ENCODE measurements at regions not wholly inside any gene's neighbourhood (a gene's known extent, or its start where the extent isn't known, plus 50 kb on each side); places are given as distances from the start of the nearest gene placed in this dataset.

DNA sequence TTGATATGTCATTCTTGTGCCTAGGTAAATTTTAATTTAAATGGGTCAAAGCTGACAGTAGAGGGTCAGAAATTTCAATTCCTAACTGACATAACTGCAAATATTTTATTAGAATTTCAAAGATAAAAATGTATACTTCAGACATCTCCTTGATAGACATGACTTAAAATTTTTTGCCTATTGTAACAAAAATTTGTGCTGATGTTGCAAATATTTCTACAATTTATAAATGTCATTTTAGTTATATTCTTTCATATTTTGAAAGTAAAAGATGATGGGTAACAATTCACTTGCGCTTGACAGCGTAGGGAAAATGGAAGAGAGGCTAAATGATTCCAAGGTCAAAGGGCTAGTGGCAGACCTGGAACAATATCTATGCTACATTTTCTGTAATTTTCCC is 220.3 kb upstream of the ST8SIA4 start:
- TF ChIP-seq POLR2AphosphoS5 (IDR thresholded peaks at IDR 0.05; ENCODE audit: low read depth, low read length) (no peak), USF1 (IDR thresholded peaks at IDR 0.05; ENCODE audit: borderline replicate concordance, low read depth) (no peak), FOSL2 (IDR thresholded peaks at IDR 0.05; ENCODE audit: borderline replicate concordance, low read depth) (no peak), EP300 (IDR thresholded peaks at IDR 0.05; ENCODE audit: borderline replicate concordance in 1 of 2, low read depth in 1 of 2, low read length in 1 of 2) (no peak), CTCF (IDR thresholded peaks at IDR 0.05) (no peak), SMC3 (IDR thresholded peaks at IDR 0.05; ENCODE audit: low read depth, low read length) (no peak), CHD2 (IDR thresholded peaks at IDR 0.05; ENCODE audit: low read length, partially characterized antibody) (no peak), NFIC (IDR thresholded peaks at IDR 0.05; ENCODE audit: borderline replicate concordance) (no peak), RCOR1 (IDR thresholded peaks at IDR 0.05; ENCODE audit: low read length) (no peak), MAX (IDR thresholded peaks at IDR 0.05; ENCODE audit: low read depth) (no peak)
- TF ChIP-seq, protein P1, sequence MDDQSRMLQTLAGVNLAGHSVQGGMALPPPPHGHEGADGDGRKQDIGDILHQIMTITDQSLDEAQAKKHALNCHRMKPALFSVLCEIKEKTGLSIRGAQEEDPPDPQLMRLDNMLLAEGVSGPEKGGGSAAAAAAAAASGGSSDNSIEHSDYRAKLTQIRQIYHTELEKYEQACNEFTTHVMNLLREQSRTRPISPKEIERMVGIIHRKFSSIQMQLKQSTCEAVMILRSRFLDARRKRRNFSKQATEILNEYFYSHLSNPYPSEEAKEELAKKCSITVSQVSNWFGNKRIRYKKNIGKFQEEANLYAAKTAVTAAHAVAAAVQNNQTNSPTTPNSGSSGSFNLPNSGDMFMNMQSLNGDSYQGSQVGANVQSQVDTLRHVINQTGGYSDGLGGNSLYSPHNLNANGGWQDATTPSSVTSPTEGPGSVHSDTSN (IDR thresholded peaks at IDR 0.05) = no peak
- TF ChIP-seq, protein P2, sequence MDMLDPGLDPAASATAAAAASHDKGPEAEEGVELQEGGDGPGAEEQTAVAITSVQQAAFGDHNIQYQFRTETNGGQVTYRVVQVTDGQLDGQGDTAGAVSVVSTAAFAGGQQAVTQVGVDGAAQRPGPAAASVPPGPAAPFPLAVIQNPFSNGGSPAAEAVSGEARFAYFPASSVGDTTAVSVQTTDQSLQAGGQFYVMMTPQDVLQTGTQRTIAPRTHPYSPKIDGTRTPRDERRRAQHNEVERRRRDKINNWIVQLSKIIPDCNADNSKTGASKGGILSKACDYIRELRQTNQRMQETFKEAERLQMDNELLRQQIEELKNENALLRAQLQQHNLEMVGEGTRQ (IDR thresholded peaks at IDR 0.05; ENCODE audit: borderline replicate concordance, low read depth, low read length) = no peak
- TF ChIP-seq, protein P3, sequence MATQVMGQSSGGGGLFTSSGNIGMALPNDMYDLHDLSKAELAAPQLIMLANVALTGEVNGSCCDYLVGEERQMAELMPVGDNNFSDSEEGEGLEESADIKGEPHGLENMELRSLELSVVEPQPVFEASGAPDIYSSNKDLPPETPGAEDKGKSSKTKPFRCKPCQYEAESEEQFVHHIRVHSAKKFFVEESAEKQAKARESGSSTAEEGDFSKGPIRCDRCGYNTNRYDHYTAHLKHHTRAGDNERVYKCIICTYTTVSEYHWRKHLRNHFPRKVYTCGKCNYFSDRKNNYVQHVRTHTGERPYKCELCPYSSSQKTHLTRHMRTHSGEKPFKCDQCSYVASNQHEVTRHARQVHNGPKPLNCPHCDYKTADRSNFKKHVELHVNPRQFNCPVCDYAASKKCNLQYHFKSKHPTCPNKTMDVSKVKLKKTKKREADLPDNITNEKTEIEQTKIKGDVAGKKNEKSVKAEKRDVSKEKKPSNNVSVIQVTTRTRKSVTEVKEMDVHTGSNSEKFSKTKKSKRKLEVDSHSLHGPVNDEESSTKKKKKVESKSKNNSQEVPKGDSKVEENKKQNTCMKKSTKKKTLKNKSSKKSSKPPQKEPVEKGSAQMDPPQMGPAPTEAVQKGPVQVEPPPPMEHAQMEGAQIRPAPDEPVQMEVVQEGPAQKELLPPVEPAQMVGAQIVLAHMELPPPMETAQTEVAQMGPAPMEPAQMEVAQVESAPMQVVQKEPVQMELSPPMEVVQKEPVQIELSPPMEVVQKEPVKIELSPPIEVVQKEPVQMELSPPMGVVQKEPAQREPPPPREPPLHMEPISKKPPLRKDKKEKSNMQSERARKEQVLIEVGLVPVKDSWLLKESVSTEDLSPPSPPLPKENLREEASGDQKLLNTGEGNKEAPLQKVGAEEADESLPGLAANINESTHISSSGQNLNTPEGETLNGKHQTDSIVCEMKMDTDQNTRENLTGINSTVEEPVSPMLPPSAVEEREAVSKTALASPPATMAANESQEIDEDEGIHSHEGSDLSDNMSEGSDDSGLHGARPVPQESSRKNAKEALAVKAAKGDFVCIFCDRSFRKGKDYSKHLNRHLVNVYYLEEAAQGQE (IDR thresholded peaks at IDR 0.05; ENCODE audit: low read depth, low read length) = no peak

Data from SK-N-SH (cell line).